HCT116 (cell line): ENCODE measurements at regions not wholly inside any gene's neighbourhood (a gene's known extent, or its start where the extent isn't known, plus 50 kb on each side); places are given as distances from the start of the nearest gene placed in this dataset.

Source experiments
- CEBPB ChIP-seq: IDR thresholded peaks from 2 replicates; pipeline ENCODE4 v1.6.1; 2012; ENCODE audit warnings: low read depth
- ELF1 ChIP-seq: IDR thresholded peaks from 2 replicates; pipeline ENCODE4 v1.6.1; 2012; ENCODE audit warnings: low read depth, borderline replicate concordance
- EZH2 ChIP-seq: fragments of 200-600 bp; sonication (generic); IDR thresholded peaks from 2 replicates; pipeline ENCODE4 v1.6.1; 2017; ENCODE audit warnings: antibody characterized with exemption, mixed run types
- POLR2A ChIP-seq: IDR thresholded peaks from 2 replicates; pipeline ENCODE4 v1.7.0; 2011; ENCODE audit warnings: borderline replicate concordance; ENCODE audit not compliant: insufficient read depth, insufficient read length; ENCODE audit errors: extremely low read depth
- REST ChIP-seq: IDR thresholded peaks from 2 replicates; pipeline ENCODE4 v1.6.1; 2012; ENCODE audit warnings: low read depth
- ZFX ChIP-seq: fragments of 450-650 bp; IDR thresholded peaks from 2 replicates; pipeline ENCODE4 v1.6.1; 2017
- TF ChIP-seq, protein P1 (sequence below), 3 experiments: fragments of 200-600 bp in 1 of 3; sonication (generic) in 1 of 3; IDR thresholded peaks in 2 of 3; conservative IDR thresholded peaks in 1 of 3; 2 replicates each; pipeline ENCODE4 v1.5.1; 2012 to 2017; ENCODE audit warnings: low read depth in 2 of 3, low read length in 2 of 3, antibody characterized with exemption in 1 of 3, borderline replicate concordance in 1 of 3, control low read depth in 1 of 3, mild to moderate bottlenecking in 1 of 3, mixed read lengths in 1 of 3, mixed run types in 1 of 3, moderate library complexity in 1 of 3; ENCODE audit not compliant: insufficient read depth in 1 of 3

DNA sequence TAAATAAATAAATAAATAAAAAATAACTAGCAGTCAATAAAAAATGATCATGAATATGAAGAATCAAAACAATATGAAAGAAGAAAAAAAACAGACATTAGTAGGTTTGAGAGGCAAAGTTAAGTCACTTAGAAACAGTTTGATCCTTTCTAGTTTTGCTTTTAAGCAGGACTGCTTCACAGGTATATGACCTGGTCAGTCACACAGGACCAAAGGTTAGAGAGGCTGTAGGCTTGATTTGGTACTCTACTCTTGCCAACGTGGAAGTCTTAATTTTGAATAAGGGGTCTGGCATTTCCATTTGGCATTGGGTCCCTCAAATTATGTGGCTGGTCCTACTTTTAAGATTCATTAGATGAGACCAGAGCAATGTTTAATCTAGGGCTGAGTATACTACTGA, 441.7 kb upstream of the NECTIN3 start:
- TF ChIP-seq ZFX (no peak), EZH2 (no peak), POLR2A (no peak), REST (no peak), ELF1 (no peak), CEBPB (no peak)
- TF ChIP-seq, protein P1, sequence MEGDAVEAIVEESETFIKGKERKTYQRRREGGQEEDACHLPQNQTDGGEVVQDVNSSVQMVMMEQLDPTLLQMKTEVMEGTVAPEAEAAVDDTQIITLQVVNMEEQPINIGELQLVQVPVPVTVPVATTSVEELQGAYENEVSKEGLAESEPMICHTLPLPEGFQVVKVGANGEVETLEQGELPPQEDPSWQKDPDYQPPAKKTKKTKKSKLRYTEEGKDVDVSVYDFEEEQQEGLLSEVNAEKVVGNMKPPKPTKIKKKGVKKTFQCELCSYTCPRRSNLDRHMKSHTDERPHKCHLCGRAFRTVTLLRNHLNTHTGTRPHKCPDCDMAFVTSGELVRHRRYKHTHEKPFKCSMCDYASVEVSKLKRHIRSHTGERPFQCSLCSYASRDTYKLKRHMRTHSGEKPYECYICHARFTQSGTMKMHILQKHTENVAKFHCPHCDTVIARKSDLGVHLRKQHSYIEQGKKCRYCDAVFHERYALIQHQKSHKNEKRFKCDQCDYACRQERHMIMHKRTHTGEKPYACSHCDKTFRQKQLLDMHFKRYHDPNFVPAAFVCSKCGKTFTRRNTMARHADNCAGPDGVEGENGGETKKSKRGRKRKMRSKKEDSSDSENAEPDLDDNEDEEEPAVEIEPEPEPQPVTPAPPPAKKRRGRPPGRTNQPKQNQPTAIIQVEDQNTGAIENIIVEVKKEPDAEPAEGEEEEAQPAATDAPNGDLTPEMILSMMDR (IDR thresholded peaks at IDR 0.05 in 2 of 3, conservative IDR thresholded peaks at IDR 0.05 in 1 of 3; ENCODE audit: borderline replicate concordance in 1 of 3, insufficient read depth in 1 of 3, low read depth in 2 of 3, low read length in 2 of 3) = no peak
